ENCODE measurements at regions not wholly inside any gene's neighbourhood (a gene's known extent, or its start where the extent isn't known, plus 50 kb on each side); places are given as distances from the start of the nearest gene placed in this dataset.

GRCh38 chr4:123776267-123776666 lies 379.7 kb downstream of the SPRY1 start:
- no peak for DNase-seq

GRCh38 chr4:123777373-123777772 lies 380.8 kb downstream of the SPRY1 start:
- DNase-seq: no peak

- DNase-seq: no peak
Measured at GRCh38 chr4:123783151-123783790, 386.7 kb downstream of the SPRY1 start.

- no peak for DNase-seq
Measured at GRCh38 chr4:123783921-123784320, 387.3 kb downstream of the SPRY1 start.

- DNase-seq: no peak
Measured at GRCh38 chr4:123784626-123785025, 388.0 kb downstream of the SPRY1 start.

- no peak for DNase-seq
Measured at GRCh38 chr4:123785538-123785937, 388.9 kb downstream of the SPRY1 start.

GRCh38 chr4:123786163-123786915 lies 389.7 kb downstream of the SPRY1 start:
- no peak for DNase-seq

GRCh38 chr4:123786920-123787319 lies 390.3 kb downstream of the SPRY1 start:
- DNase-seq: no peak

- DNase-seq: no peak
Measured at GRCh38 chr4:123787512-123788080, 391.0 kb downstream of the SPRY1 start.

GRCh38 chr4:123788577-123788976 lies 392.0 kb downstream of the SPRY1 start:
- no peak for DNase-seq

- DNase-seq: no peak
Measured at GRCh38 chr4:123790681-123791080, 394.1 kb downstream of the SPRY1 start.

GRCh38 chr4:123802082-123802645 lies 405.6 kb downstream of the SPRY1 start:
- DNase-seq: no peak

GRCh38 chr4:123802933-123803332 lies 406.3 kb downstream of the SPRY1 start:
- no peak for DNase-seq

- no peak for DNase-seq
Measured at GRCh38 chr4:123804196-123804721, 407.7 kb downstream of the SPRY1 start.

- no peak for DNase-seq
Measured at GRCh38 chr4:123806056-123806455, 409.5 kb downstream of the SPRY1 start.

- DNase-seq: no peak
Measured at GRCh38 chr4:123807187-123807586, 410.6 kb downstream of the SPRY1 start.

- no peak for DNase-seq
Measured at GRCh38 chr4:123807866-123808265, 411.3 kb downstream of the SPRY1 start.

GRCh38 chr4:123809864-123810263 lies 413.3 kb downstream of the SPRY1 start:
- DNase-seq: no peak

- peak; percentile 24 for DNase-seq
Measured at GRCh38 chr4:123812066-123812390, 415.4 kb downstream of the SPRY1 start.

GRCh38 chr4:123813901-123814300 lies 417.3 kb downstream of the SPRY1 start:
- no peak for DNase-seq

- no peak for DNase-seq
Measured at GRCh38 chr4:123816462-123816861, 419.9 kb downstream of the SPRY1 start.

GRCh38 chr4:123817025-123817688 lies 420.6 kb downstream of the SPRY1 start:
- DNase-seq: no peak

- DNase-seq: no peak
Measured at GRCh38 chr4:123819362-123820035, 422.9 kb downstream of the SPRY1 start.
